GM06990 (cell line): ENCODE measurements at regions not wholly inside any gene's neighbourhood (a gene's known extent, or its start where the extent isn't known, plus 50 kb on each side); places are given as distances from the start of the nearest gene placed in this dataset.
"Not testable (repeated sequence)": the region's sequence is repeated elsewhere in the genome, so short reads cannot be mapped to it uniquely, and the experiment has no call there.

Source experiments
- DNase-seq: peaks from one replicate; pipeline ENCODE4 v3.0.0-alpha.2; 2011; ENCODE audit not compliant: insufficient read length; ENCODE audit errors: extremely low read depth
- H3K27me3 ChIP-seq: replicated peaks from 2 replicates; pipeline ENCODE4 v1.6.0; 2011; ENCODE audit warnings: low read length; ENCODE audit not compliant: control insufficient read depth, insufficient read depth
- H3K36me3 ChIP-seq: 2 replicates; pipeline ENCODE4 v1.5.1; 2011; ENCODE audit warnings: low read length; ENCODE audit not compliant: control insufficient read depth, insufficient read depth
- H3K4me3 ChIP-seq: replicated peaks from 2 replicates; pipeline ENCODE4 v1.5.1; 2011; ENCODE audit warnings: low read depth, mild to moderate bottlenecking, control low read depth, low read length
- CTCF ChIP-seq: IDR thresholded peaks from 2 replicates; pipeline ENCODE4 v1.5.1; 2011; ENCODE audit warnings: low read length, control low read depth, mild to moderate bottlenecking, inconsistent platforms; ENCODE audit not compliant: insufficient read depth, poor library complexity, severe bottlenecking

- no peak for TF ChIP-seq CTCF
- no peaks in the 10 kb centered on the region for H3K36me3 ChIP-seq
- no peaks in the 10 kb centered on the region for H3K27me3 ChIP-seq
- no peak for DNase-seq
- no peak overlapping the region for H3K4me3 ChIP-seq
These were observed 1250.3 kb downstream of the REEP3 start for GRCh38 chr10:64771253-64772050.

GRCh38 chr10:64773357-64773756 is 1252.2 kb downstream of the REEP3 start:
- Histone ChIP-seq H3K4me3 (no peak overlapping the region), H3K36me3 (no peaks in the 10 kb centered on the region), H3K27me3 (no peaks in the 10 kb centered on the region)
- no peak for TF ChIP-seq CTCF
- DNase-seq = no peak

GRCh38 chr10:64784451-64784850 is 1263.2 kb downstream of the REEP3 start:
- H3K4me3 ChIP-seq, DNase-seq, H3K27me3 ChIP-seq, H3K36me3 ChIP-seq: not testable (repeated sequence)

GRCh38 chr10:64785816-64786215 is 1264.6 kb downstream of the REEP3 start:
- no peak overlapping the region for H3K4me3 ChIP-seq
- H3K36me3 ChIP-seq = no peaks in the 10 kb centered on the region
- no peaks in the 10 kb centered on the region for H3K27me3 ChIP-seq
- no peak for TF ChIP-seq CTCF
- DNase-seq = no peak

GRCh38 chr10:64786989-64787388 is 1265.8 kb downstream of the REEP3 start:
- no peak for TF ChIP-seq CTCF
- no peak for DNase-seq
- Histone ChIP-seq H3K36me3 (no peaks in the 10 kb centered on the region), H3K27me3 (no peaks in the 10 kb centered on the region), H3K4me3 (no peak overlapping the region)

GRCh38 chr10:64795847-64796246 is 1274.6 kb downstream of the REEP3 start:
- TF ChIP-seq CTCF = no peak
- Histone ChIP-seq H3K36me3 (no peaks in the 10 kb centered on the region), H3K27me3 (no peaks in the 10 kb centered on the region), H3K4me3 (no peak overlapping the region)
- no peak for DNase-seq
